Vagina (tissue), 2 donors: ENCODE measurements at regions not wholly inside any gene's neighbourhood (a gene's known extent, or its start where the extent isn't known, plus 50 kb on each side); places are given as distances from the start of the nearest gene placed in this dataset.
A peak's percentile ranks its signal among the peaks of the same experiment; 100 is the strongest.

Experiments used
- DNase-seq, 2 donors: peaks; one replicate each; pipeline ENCODE4 v3.0.0-alpha.2; 2017; ENCODE audit errors: extremely low spot score in 2 of 2
- H3K27ac ChIP-seq: fragments of 200-600 bp; sonication (generic); one replicate; pipeline ENCODE4 v1.5.1; 2019
- H3K27me3 ChIP-seq: fragments of 200-600 bp; sonication (generic); one replicate; pipeline ENCODE4 v1.5.1; 2019
- H3K36me3 ChIP-seq, 2 donors: fragments of 200-600 bp; sonication (generic); one replicate each; pipeline ENCODE4 v1.5.1; 2017 to 2019
- H3K4me1 ChIP-seq: fragments of 200-600 bp; sonication (generic); one replicate; pipeline ENCODE4 v1.5.1; 2019
- H3K4me3 ChIP-seq, 2 donors: fragments of 200-600 bp; sonication (generic); 1 replicate in 1 of 2; 2 replicates in 1 of 2; pipeline ENCODE4 v1.5.1; 2016 to 2019
- H3K9me3 ChIP-seq: fragments of 200-600 bp; sonication (generic); one replicate; pipeline ENCODE4 v1.5.1; 2019
- POLR2A ChIP-seq, 2 donors: fragments of 450-650 bp; IDR thresholded peaks; one replicate each; pipeline ENCODE4 v1.6.1; 2017; ENCODE audit warnings: antibody characterized with exemption in 2 of 2, mild to moderate bottlenecking in 2 of 2, moderate library complexity in 2 of 2
- POLR2AphosphoS5 ChIP-seq, 2 donors: sonication (generic); formaldehyde crosslinking; IDR thresholded peaks; one replicate each; pipeline ENCODE4 v1.9.0; 2017; ENCODE audit warnings: antibody characterized with exemption in 2 of 2, mild to moderate bottlenecking in 2 of 2, low read depth in 1 of 2; ENCODE audit not compliant: insufficient read depth in 1 of 2
- intact Hi-C: fragments of 100-400 bp; cut with DNase I; formaldehyde crosslinking; loops from one replicate; pipeline ENCODE4 v1.15.1; 2023
- TF ChIP-seq, protein P1 (sequence below), 3 experiments: fragments of 450-650 bp in 2 of 3; fragments of 200-600 bp in 1 of 3; sonication (generic) in 1 of 3; IDR thresholded peaks; one replicate each; pipeline ENCODE4 v1.5.1; 2017 to 2019; ENCODE audit warnings: antibody characterized with exemption in 3 of 3, mild to moderate bottlenecking in 2 of 3, moderate library complexity in 2 of 3

DNA sequence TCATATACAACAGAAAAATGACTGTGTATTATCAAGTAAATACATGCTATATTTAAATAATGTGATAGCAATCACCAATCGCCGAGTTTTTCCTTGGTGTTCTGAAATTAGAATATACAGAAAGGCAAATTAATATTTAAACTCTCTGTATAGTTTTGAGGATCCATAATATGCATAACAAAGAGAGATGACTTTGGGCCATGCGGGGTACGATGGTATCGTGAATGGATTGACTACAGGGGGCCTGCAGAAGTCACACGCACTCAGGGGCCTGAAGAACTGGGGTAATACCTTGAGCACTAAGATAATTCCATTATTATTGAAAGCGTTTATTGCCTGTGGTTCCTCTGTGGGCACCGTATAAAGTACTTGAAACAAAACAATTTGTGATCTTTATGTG, 314.0 kb downstream of the TEX29 start:
- no peaks in the 10 kb centered on the region for H3K27me3 ChIP-seq
- intact Hi-C loops, result no loop called here
- no peak overlapping the region for H3K4me3 ChIP-seq
- no peak for DNase-seq
- H3K9me3 ChIP-seq, result no peaks in the 10 kb centered on the region
- no peaks in the 10 kb centered on the region for H3K36me3 ChIP-seq
- no peak overlapping the region for H3K27ac ChIP-seq
- no peaks in the 10 kb centered on the region for H3K4me1 ChIP-seq
- TF ChIP-seq, protein P1, sequence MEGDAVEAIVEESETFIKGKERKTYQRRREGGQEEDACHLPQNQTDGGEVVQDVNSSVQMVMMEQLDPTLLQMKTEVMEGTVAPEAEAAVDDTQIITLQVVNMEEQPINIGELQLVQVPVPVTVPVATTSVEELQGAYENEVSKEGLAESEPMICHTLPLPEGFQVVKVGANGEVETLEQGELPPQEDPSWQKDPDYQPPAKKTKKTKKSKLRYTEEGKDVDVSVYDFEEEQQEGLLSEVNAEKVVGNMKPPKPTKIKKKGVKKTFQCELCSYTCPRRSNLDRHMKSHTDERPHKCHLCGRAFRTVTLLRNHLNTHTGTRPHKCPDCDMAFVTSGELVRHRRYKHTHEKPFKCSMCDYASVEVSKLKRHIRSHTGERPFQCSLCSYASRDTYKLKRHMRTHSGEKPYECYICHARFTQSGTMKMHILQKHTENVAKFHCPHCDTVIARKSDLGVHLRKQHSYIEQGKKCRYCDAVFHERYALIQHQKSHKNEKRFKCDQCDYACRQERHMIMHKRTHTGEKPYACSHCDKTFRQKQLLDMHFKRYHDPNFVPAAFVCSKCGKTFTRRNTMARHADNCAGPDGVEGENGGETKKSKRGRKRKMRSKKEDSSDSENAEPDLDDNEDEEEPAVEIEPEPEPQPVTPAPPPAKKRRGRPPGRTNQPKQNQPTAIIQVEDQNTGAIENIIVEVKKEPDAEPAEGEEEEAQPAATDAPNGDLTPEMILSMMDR (IDR thresholded peaks at IDR 0.05), result no peak
- TF ChIP-seq POLR2AphosphoS5 (IDR thresholded peaks at IDR 0.05; ENCODE audit: insufficient read depth in 1 of 2, low read depth in 1 of 2) (no peak), POLR2A (IDR thresholded peaks at IDR 0.05) (no peak)

DNA sequence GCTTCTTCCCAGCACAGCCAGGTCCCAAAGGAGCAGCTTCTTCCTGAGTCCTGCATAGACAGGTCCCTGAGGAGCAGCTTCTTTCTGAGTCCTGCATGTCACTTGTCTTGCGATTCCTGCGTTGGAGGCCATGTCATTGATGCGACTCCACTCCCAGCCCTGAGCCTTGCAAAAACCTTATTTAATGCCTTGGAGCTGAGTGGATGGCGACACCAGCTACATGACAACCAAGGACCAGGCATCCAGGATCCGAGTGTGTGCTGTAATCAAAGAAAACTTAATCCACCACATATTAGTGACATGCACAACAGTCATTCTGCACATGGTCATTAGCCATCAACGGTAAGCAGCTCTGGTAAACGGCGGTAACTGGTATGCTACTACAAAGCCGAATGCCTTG, 315.8 kb downstream of the TEX29 start:
- TF ChIP-seq POLR2A (IDR thresholded peaks at IDR 0.05) (no peak), POLR2AphosphoS5 (IDR thresholded peaks at IDR 0.05; ENCODE audit: insufficient read depth in 1 of 2, low read depth in 1 of 2) (no peak)
- TF ChIP-seq, protein P1 (IDR thresholded peaks at IDR 0.05), result no peak

DNA sequence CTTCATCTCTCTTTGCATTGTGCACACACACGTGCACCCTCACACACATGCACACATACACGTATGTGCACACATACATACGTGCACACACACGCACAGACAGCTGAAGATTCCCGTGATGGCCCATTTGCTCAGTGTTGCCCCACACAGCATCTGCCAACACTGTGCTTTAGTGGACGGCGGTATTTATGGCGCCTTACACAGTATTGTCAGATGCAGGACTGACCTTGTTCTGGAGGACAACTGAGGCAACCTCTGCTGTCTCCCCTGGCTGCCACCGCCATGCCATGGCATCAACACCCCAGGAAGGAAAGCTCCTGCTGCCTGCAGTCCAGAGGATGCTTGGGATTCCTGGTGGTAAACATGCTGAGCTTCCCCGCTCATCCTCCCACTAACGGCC, 316.4 kb downstream of the TEX29 start:
- TF ChIP-seq, protein P1 (IDR thresholded peaks at IDR 0.05), result no peak
- no peak for TF ChIP-seq POLR2AphosphoS5 (IDR thresholded peaks at IDR 0.05; ENCODE audit: insufficient read depth in 1 of 2, low read depth in 1 of 2)
- TF ChIP-seq POLR2A (IDR thresholded peaks at IDR 0.05), result no peak
- H3K27ac ChIP-seq, result no peak overlapping the region
- no peaks in the 10 kb centered on the region for H3K9me3 ChIP-seq
- no peaks in the 10 kb centered on the region for H3K27me3 ChIP-seq
- H3K36me3 ChIP-seq, result no peaks in the 10 kb centered on the region
- peak in 1 of 2 donors; percentile 82 for DNase-seq
- H3K4me1 ChIP-seq, result no peaks in the 10 kb centered on the region
- intact Hi-C loops, result no loop called here
- H3K4me3 ChIP-seq, result no peak overlapping the region

More for the DNA sequence above, 315.8 kb downstream of the TEX29 start:
- no peak overlapping the region for H3K4me3 ChIP-seq
- H3K36me3 ChIP-seq, result no peaks in the 10 kb centered on the region
- H3K27ac ChIP-seq, result no peak overlapping the region
- DNase-seq, result peak in 1 of 2 donors; percentile 77
- H3K4me1 ChIP-seq, result no peaks in the 10 kb centered on the region
- H3K9me3 ChIP-seq, result no peaks in the 10 kb centered on the region
- intact Hi-C loops, result no loop called here
- H3K27me3 ChIP-seq, result no peaks in the 10 kb centered on the region

DNA sequence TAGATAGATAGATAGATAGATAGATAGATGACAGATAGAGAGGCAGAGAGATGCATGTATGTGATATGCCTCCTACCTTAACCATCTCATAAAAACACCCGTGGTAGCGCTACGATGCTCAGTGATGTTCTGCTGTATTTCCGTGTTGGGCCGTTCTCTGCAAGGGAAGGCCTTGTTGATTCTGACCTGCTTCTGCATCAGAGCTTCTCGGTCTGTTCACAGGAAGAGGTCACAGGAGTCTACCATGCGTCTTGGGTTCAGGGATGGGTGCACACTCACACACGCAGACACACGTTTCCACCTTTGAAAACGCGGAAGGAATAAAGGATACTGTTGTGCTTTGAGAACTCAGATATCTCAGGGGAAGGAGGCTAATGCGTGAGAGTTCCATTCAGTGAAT, 316.9 kb downstream of the TEX29 start:
- TF ChIP-seq POLR2A (IDR thresholded peaks at IDR 0.05) (no peak), POLR2AphosphoS5 (IDR thresholded peaks at IDR 0.05; ENCODE audit: insufficient read depth in 1 of 2, low read depth in 1 of 2) (no peak)
- TF ChIP-seq, protein P1 (IDR thresholded peaks at IDR 0.05), result no peak
- H3K4me1 ChIP-seq, result no peaks in the 10 kb centered on the region
- intact Hi-C loops, result no loop called here
- no peaks in the 10 kb centered on the region for H3K9me3 ChIP-seq
- no peak overlapping the region for H3K27ac ChIP-seq
- no peak overlapping the region for H3K4me3 ChIP-seq
- DNase-seq, result peak in 1 of 2 donors; percentile 64
- no peaks in the 10 kb centered on the region for H3K36me3 ChIP-seq
- no peaks in the 10 kb centered on the region for H3K27me3 ChIP-seq

DNA sequence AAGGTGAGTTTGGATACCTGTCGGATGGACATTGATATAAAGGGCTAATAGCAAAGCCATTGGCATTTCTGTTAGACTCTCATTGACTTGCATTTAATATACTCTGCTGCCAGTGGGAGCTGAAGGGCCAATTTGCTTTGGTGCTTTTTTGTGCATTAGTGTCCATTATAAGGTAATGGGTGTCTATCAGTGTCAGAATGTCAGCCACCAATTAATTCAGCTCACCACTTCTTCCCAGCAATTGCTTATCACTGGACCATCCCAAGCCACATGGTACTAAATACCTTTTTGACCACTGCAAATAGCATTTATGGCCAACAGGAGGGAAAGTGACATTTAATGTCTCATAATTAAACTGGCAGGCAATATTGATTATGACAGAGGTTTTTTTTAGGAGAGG, 317.8 kb downstream of the TEX29 start:
- Histone ChIP-seq H3K9me3 (no peaks in the 10 kb centered on the region), H3K36me3 (no peaks in the 10 kb centered on the region), H3K4me1 (no peaks in the 10 kb centered on the region), H3K4me3 (no peak overlapping the region), H3K27me3 (no peaks in the 10 kb centered on the region), H3K27ac (no peak overlapping the region)
- intact Hi-C loops, result no loop called here
- DNase-seq, result no peak
- TF ChIP-seq, protein P1 (IDR thresholded peaks at IDR 0.05), result no peak
- TF ChIP-seq POLR2A (IDR thresholded peaks at IDR 0.05) (no peak), POLR2AphosphoS5 (IDR thresholded peaks at IDR 0.05; ENCODE audit: insufficient read depth in 1 of 2, low read depth in 1 of 2) (no peak)
